ENCODE measurements at regions not wholly inside any gene's neighbourhood (a gene's known extent, or its start where the extent isn't known, plus 50 kb on each side); places are given as distances from the start of the nearest gene placed in this dataset.

- TF ChIP-seq CTCF (IDR thresholded peaks at IDR 0.05), result no peak
- TF ChIP-seq POLR2A (IDR thresholded peaks at IDR 0.05), result no peak
Measured at GRCh38 chr3:112751061-112751460, 95.6 kb downstream of the CD200R1L start.
